Dedifferentiated amniotic fluid mesenchymal stem cell (primary cell): ENCODE measurements at regions not wholly inside any gene's neighbourhood (a gene's known extent, or its start where the extent isn't known, plus 50 kb on each side); places are given as distances from the start of the nearest gene placed in this dataset.

Experiments used
- DNase-seq: peaks from one replicate; pipeline ENCODE4 v3.0.0-alpha.2; 2016; ENCODE audit errors: extremely low spot score

DNA sequence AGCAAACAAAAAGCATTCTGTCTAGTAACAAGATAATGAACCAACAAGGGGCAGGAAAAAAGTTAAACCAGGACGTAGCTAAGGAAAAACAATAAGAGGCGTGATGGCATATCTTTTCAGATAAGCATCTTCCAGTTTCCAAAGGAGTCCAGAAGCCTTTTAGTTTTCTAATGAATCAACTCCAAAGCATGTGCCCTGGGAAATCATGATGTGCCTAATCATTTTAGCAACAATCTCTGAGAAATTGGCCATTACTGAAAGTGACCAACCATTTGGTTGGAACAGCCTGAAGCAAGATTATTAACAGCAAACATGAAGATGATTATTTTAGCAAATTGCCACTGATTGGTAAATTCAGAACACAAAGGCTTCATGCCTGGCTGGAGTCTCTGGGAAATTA, 440.9 kb upstream of the MAF start:
- DNase-seq = no peak

DNA sequence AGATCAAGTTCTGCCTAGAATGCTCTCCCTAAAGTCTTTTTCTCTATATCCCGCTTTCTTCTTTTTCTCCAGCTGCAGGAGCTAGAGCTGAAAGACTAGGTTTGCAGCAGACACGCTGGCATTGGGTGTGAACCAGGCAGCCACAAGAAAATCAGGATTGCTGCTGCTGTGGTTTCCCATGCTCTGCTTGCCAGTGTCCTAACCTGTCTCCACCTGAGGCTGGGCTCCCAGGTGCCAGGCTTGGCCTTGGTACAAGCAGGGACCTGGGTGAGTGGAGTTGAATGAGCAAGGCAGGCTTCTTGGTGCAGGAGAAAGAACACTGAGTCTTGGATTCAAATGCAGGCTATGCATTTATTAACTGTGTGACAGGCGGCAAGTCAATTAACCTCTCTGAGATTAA, 440.3 kb upstream of the MAF start:
- no peak for DNase-seq

DNA sequence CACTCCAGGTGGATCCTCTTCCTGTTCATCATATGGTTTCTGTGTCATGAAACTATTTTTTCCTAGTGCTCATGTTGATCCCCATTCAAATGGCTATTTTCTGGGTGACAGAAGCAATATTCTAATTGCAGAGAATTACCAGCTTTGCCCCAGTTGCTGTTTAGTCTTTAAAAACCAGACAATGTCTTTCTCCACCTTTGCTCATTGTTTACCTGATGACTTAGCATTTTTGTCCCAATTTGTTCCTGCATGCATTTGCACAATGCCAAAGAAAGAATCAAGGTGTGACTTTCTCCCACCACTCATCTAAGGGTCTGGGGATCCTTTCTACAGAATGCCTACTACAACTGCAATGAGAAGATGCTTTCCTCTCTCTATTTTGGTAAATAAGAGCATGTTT, 439.9 kb upstream of the MAF start:
- no peak for DNase-seq

DNA sequence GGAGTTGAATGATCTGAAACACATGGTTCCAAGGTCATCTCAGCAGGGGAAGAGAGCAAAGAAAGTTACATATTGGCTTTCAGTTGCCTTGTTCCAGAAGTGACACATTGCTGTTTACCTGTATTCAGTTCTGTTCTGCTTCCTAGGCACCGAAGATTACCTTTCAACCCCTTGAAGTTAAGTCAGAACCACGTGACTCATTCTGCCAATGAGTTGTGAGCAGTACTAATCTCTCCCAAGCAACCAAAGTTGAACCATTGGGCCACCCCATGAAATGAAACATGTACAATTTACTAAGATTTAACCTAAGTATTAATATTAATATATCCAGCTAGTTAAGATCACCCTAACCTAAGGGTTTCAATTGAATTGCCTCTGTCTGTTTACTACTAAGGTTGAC, 439.2 kb upstream of the MAF start:
- no peak for DNase-seq

DNA sequence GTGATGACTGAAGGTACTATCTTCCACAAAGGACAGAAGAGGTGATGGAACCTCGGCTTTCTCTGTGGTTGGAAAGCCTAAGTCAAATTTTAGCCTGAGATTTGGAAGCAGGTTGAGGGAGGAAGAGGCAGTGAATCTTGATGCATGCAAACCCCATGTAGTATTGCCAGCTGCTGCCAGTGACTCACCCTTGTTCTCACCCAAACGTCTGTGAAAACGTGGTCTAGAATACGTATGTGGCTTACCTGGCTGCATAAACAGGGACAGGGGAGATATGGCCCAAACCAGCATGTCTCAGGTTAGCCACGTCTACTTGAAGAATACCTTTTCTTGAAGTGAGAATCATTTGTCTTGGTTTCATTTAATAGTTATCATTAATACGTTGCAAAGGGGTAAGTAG, 438.0 kb upstream of the MAF start:
- DNase-seq = no peak

DNA sequence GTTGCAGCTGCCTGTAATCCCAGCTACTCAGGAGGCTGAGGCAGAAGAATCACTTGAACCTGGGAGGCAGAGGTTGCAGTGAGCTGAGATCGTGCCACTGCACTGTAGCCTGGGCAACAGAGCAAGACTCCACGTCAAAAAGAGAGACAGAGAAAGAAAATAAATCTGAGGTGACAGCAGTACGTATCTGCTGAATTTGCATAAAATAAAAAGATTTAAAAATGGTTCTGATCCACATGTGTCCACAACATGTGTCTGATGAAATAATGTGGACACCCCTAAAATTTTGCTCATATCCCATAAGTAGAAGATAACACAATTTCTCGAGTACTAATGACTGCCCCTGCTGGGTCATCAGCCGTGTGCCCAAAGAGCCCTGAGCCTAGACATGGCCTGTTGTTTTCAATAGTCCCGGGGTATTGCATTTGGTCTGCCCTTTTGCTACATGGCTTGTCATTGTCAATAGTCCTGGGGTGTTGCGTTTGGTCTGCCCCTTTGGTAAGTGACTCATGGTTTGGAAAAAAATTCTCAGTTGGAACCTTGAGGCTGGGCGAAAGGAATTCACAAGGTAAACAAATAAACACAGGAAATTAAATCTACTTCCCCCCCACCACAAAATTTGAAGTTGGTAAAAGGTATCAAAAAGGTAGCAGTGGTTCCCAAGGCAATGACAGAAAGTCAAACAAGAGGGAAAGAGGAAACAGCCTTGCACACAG, 434.6 kb upstream of the MAF start:
- no peak for DNase-seq

DNA sequence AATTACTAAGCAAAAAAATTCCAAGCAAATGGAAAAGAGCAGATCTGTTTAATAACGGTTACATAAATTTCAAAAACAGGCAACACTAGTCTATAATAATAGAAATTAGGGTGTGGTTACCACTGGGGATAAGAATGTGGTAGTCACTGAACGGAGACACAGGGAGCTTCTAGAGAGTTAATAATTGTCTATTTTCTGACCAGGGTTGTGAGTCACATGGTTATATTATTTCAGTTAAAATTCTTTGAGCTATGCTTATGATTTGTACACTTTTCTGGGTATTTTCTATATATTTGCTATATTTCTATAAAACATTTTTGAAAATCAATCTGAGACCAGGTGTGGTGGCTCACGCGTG, 433.9 kb upstream of the MAF start:
- no peak for DNase-seq

DNA sequence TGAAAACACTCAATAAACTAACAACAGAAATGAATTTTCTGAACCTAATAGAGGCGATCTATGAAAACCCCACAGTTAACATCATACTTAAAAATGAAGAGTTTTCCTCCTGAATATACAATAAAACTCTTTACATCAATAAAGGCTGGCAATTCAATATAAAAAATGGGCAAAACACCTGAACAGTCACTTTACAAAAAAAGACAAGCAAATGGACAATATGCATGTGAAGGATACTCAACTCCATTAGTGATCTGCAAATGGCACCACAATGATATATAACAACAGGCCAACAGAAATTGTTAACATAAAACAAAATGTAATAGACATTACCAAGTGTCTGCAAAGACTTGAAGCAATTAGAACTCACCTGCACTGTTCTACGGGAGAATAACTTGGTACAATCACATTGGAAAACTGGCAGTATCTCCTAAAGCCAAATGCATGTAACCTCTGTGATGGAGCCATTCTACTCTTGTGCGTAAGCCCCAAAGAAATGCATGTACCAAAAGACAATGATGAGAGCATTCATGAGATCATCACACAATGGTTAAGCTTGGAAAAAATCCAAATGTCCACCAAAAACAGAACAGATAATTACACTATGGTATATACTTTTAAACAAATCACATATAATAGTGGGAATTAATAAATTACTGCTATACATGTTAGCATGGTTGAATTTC, 433.4 kb upstream of the MAF start:
- DNase-seq = no peak

DNA sequence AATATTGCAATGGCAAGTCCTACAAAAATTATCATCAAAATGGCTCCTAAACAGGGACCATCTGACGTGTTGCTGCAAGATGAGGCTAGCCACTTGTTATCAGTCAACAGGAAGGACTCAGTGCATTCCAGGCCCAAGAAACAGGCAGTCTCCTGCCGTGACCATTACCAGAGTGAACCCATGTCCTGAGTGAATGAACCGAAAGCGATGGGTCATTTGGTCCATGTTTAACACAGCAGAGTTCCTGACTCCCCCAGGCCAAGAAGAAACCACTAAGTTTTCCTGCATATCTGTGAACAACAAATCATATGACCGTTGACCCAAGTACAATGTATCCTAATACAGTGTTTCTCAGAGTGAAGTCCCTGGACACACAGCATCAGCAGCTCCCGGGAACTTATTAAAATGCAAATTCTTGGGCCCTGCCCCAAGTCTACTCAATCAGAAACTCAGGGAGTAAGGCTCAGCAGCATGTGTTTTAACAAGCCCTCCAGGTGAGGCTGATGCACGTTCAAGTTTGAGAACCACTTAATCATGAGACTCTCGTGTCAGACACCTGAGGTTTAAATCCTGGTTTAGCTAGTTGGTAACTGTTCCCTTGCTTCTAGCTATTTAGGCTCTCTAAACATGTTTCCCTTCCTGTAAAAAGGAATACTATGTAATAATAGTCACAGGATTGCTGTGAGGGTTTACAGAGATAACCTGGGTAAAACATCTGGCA, 429.4 kb upstream of the MAF start:
- no peak for DNase-seq

DNA sequence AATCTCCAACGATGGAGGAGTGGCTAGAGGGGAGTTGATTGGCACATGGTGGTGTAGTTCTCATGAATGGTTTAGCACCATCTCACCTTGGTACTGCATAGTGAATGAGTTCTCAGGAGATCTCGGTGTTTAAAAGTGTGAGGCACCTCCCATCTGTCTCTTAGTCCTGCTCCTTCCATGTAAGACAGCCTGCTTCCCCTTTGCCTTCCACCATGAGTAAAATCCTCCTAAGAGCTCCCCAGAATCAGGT, 428.8 kb upstream of the MAF start:
- DNase-seq = no peak

DNA sequence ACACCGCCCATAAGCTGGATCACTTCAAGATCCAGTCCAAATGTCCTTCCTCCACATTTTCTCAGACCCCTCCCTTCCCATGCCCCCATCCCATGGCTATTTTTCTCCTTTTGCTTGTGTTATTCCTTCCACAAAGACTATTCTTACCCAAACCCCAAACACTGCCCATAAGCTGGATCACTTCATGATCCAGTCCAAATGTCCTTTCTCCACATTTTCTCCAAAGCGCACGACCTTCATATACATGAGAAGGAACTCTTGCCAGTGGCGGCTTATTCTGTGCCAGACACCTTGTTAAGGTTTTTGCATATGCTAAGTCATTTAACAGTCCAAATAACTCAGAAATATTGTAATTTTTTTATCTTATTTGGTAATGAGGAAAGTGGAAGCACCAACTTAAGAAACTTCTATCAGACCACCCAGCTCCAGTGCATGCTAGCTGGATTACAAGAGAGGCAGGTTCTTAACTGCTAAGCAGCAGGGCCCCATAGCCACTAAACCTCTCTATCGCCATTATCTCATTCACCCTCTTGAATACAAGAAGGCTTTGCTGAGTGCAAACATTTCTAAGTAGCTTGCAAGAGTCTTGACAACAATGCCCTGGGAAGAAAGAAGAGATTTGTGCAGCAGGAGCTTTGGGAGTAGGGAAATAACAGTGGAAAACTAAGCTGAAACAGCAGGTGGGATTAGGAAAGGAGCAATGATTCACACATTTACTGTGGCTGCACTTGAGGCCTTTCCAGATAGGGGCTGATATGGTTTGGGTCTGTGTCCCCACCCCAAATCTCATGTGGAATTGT, 428.2 kb upstream of the MAF start:
- no peak for DNase-seq

DNA sequence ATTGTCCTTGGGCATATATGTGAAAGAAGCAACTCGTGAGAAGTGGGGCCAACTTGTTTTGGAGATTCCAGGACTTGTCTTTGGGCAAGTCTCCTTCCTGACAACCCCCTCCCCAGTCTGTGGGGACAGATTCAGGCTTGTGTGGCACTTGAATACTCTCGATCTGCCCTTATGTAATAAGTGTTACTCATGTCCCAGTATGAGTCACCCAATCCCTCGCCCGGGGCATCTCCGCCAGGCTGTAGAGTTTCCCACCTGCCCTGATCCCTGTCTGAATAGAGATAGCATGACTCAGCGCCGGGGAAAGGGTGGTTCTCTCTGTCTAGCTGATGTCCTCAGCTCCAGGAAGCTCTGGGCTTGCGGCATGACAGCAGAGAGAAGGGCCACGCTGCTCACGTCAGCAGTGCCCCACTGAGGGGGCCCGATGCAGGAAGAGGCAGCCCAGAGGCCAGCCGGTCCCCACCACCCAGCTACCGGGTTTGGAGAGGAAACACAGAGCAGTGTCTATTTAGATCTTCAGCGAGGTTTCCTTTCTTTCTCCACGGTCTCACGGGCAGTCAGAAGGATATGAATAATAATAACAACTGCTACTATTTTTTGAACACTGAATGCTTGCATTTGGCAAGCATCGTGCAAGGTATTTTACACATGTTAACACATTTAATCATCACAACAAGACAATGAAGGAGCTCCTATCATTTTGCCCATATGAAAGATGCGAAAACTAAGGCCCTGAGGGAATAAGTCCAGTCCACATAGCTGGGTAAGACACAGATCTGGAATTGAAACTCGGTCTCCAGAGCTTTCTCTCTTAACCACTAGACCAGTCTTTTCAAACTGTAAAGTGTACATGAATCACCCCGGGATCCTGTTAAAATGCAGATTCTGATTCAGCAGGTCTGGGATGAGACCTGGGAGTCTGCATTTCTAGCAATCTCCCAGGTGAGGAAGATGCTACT, 426.7 kb upstream of the MAF start:
- peak; percentile 91 for DNase-seq

DNA sequence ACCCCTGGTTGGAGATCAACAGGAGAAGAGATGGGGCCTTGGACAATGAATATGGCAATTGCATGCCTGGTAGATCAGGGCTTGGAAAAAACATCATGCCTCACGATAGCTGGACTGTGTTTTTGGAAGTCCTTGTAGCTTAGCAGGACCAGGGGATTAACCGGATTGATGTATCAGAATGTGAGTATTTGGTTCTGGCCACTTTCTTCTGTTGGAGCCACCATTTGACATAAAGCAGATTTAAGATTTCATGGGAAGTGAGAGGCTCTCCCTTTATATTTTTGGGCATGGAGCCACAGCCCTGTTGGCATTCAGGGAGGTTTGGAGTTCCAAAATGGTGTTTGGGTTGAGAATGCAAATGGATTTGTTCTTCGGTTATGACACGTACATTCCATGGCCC, 424.7 kb upstream of the MAF start:
- DNase-seq = no peak

DNA sequence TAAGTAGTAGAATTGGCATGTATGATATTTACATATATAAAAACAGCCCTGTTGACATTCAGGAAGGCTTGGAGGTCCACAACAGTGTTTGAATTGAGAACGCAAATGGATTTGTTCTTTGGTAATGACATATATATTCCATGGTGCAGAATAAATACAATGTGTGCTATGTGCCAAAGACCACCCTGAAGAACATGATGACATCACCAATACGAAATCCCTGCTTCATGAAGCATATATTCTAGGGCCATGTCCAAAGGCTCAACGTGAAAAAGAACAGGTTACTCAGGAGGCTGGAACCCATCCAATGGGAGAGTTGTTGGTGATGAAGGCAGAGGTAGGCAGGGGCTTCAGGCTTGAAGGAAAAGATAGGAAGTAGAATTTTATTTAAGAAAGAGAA, 423.9 kb upstream of the MAF start:
- no peak for DNase-seq

DNA sequence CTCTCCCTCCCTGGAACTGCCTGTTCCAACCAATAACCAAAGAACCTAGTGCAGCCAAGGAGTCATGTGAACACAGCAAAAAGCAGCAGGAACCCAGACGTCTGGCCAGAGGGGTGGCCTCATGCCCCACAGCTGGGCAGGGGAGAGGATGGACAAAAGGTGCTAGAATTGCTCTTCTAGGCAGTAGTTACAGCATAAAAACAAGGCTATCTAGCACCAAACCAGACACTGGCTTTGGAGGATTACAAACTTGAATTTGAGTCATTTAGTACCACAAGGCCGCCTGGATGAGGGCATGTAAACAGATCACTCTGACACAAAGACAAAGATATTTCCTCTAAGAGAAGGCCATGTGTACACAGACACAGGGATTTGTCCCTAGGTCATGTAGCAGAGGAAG, 423.3 kb upstream of the MAF start:
- no peak for DNase-seq

DNA sequence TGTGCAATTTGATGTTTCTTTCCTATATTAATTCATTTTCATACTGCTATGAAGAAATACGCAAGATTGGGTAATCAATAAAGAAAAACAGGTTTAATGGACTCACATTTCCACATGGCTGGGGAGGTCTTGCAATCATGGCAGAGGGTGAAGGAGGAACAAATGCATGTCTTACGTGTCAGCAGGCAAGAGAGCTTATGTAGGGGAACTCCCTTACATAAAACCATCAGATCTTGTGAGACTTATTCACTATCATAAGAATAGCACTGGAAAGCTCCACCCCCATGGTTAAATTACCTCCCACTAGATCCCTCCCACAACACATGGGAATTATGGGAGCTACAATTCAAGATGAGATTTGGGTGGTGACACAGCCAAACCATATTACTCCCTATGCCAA, 418.9 kb upstream of the MAF start:
- DNase-seq = no peak

DNA sequence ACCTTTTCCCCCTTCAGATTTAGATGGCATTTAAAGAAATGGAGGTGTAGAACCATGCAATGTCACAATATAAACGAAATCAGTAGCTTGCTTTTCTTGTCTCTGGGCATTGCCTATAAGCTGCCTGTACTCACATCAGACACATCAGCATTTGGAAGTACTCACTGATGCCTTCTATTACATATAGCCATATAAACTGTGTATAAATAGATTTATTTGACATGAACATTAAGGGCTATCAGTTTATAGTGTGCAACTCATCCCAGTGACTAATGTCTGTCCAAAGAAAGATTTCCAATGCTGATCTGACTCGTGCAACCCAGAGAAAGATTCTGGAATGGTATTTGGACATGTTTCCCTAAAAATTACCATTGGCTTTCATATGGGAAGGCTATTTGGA, 417.9 kb upstream of the MAF start:
- DNase-seq = no peak

DNA sequence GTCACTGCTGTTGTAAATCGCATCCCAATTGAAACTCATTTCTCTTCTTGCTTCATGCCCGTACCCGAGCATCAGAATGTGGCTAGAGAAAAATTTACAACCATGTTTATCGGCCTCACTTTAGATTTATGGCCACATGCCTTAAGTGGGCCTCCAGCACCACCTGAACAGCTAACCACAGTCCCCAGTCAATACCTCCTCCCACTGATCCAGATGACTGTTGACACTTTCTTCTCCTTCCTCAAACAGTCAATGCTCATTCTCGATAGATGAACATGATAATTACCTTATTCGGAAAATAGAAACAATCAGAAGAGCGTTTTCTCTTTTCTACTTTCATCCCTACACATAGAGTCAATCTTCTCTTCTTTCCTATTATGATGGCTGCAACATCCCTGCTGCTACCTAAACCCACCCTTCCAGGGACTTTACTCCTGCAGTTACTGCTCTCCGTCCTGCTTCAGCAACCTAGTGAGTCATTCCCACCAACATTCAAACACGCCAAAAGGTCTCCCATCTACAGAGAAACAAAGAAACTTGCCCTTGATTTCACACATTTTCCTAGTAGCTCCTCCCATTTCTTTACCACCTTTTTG, 416.3 kb upstream of the MAF start:
- DNase-seq = no peak

DNA sequence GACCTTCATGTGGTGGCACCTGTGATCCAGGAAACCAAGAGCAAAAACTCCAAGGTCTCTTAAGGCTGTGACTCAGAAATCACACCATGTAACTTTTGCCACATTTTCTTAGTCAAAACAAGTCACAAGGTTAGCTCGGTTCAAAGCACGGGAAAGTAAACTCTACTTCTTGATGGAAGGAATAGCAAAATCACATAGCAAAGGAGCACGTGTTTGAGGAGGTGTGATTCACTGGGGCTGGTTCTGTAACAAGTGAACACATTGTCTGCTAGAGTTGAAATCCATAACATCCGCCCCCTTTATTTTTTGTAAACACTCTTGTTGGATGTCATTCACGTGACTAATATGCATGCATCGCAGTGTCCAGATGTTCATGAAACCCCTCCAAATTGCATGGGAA, 415.0 kb upstream of the MAF start:
- DNase-seq = no peak

DNA sequence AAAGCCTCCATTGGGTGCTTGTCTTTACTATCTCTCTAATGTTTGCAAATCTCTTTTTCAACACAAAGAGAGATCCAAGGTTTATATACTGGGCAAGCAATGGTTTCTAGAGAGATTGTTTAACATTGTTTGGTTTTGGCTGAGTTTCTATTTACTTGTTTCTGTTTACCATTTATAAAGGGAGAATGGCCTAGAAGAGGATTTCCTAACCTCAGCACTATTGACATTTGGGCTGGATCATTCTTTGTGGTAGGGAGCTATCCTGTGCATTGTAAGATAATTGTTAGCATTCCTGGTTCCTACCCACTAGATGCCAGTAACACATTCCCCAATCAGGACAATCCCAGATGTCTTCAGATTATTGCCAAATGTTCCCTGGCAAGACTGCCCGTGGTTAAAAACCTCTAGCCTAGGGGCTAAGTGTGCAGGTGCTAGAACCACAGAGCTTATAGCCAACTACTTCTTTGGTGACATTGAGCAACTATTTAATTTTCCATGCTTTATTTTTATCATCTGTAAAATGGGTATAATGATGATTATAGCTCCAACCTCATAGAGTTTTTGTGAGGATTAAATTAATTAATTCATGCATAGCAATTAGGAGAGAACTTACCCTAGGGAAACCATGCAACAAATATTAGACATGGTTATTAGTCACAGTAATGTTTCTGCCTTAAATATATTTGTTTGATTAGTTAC, 413.9 kb upstream of the MAF start:
- no peak for DNase-seq

DNA sequence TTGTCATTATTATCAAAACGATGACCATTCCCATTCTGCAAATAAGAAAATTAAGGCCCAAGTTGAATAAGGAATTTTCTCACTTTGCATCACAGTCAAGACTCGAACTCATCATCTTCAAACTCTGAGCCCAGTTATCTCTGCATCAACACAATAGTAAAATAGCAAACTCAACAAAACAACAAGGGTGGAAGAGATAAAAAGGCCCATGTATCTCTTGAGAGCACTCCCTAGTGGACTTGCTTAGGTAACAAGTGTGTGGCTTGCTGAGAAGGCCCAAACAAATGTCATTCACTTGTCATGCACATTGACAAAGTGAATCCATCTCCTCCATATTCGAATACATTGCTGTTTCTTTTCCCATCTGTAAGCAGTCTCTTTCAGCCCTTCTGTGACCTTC, 412.0 kb upstream of the MAF start:
- DNase-seq = no peak
